ENCODE measurements at regions not wholly inside any gene's neighbourhood (a gene's known extent, or its start where the extent isn't known, plus 50 kb on each side); places are given as distances from the start of the nearest gene placed in this dataset.

- DNase-seq: no peak
- H3K4me1 Mint-ChIP-seq (ENCODE audit: low read depth): no peaks in the 10 kb centered on the region
- peaks cover 12% of the 10 kb centered on the region for H3K36me3 Mint-ChIP-seq (ENCODE audit: insufficient read depth)
Measured at GRCh38 chr13:99809496-99809895, 162.1 kb downstream of the ZIC5 start.

GRCh38 chr13:99808786-99809185 is 162.8 kb downstream of the ZIC5 start:
- Mint-ChIP-seq H3K4me3 (no peak overlapping the region), H3K27me3 (ENCODE audit: low read depth) (no peaks in the 10 kb centered on the region), H3K4me1 (ENCODE audit: low read depth) (no peaks in the 10 kb centered on the region), H3K36me3 (ENCODE audit: insufficient read depth) (peaks cover 16% of the 10 kb centered on the region), H3K9me3 (no peaks in the 10 kb centered on the region)
- DNase-seq (no peak), ATAC-seq (no peak)

More at GRCh38 chr13:99809496-99809895, 162.1 kb downstream of the ZIC5 start:
- no peak for ATAC-seq
- Mint-ChIP-seq H3K4me3 (no peak overlapping the region), H3K27me3 (ENCODE audit: low read depth) (no peaks in the 10 kb centered on the region), H3K9me3 (no peaks in the 10 kb centered on the region)

- Mint-ChIP-seq H3K4me3 (no peak overlapping the region), H3K4me1 (ENCODE audit: low read depth) (no peaks in the 10 kb centered on the region), H3K27me3 (ENCODE audit: low read depth) (no peaks in the 10 kb centered on the region), H3K36me3 (ENCODE audit: insufficient read depth) (peaks cover 20% of the 10 kb centered on the region), H3K9me3 (no peaks in the 10 kb centered on the region)
- ATAC-seq (no peak), DNase-seq (no peak)
Measured at GRCh38 chr13:99806671-99807070, 164.9 kb downstream of the ZIC5 start.

GRCh38 chr13:99805361-99805760 is 166.2 kb downstream of the ZIC5 start:
- Mint-ChIP-seq H3K36me3 (ENCODE audit: insufficient read depth) (peaks cover 20% of the 10 kb centered on the region), H3K9me3 (no peaks in the 10 kb centered on the region), H3K4me1 (ENCODE audit: low read depth) (no peaks in the 10 kb centered on the region), H3K27me3 (ENCODE audit: low read depth) (no peaks in the 10 kb centered on the region), H3K4me3 (no peak overlapping the region)
- ATAC-seq (no peak), DNase-seq (no peak)

GRCh38 chr13:99803141-99803540 is 168.4 kb downstream of the ZIC5 start:
- no peaks in the 10 kb centered on the region for H3K4me1 Mint-ChIP-seq (ENCODE audit: low read depth)
- H3K4me3 Mint-ChIP-seq: no peak overlapping the region
- DNase-seq (no peak), ATAC-seq (no peak)
- H3K36me3 Mint-ChIP-seq (ENCODE audit: insufficient read depth): peaks cover 23% of the 10 kb centered on the region
- no peaks in the 10 kb centered on the region for H3K27me3 Mint-ChIP-seq (ENCODE audit: low read depth)
- no peaks in the 10 kb centered on the region for H3K9me3 Mint-ChIP-seq

- no peak for ATAC-seq
- H3K36me3 Mint-ChIP-seq (ENCODE audit: insufficient read depth): peaks cover 23% of the 10 kb centered on the region
Measured at GRCh38 chr13:99802416-99802815, 169.2 kb downstream of the ZIC5 start.

GRCh38 chr13:99800951-99801350 is 170.6 kb downstream of the ZIC5 start:
- DNase-seq: no peak
- ATAC-seq: no peak
- H3K36me3 Mint-ChIP-seq (ENCODE audit: insufficient read depth): peaks cover 19% of the 10 kb centered on the region
- no peaks in the 10 kb centered on the region for H3K27me3 Mint-ChIP-seq (ENCODE audit: low read depth)
- no peak overlapping the region for H3K4me3 Mint-ChIP-seq
- H3K4me1 Mint-ChIP-seq (ENCODE audit: low read depth): no peaks in the 10 kb centered on the region
- no peaks in the 10 kb centered on the region for H3K9me3 Mint-ChIP-seq

More at GRCh38 chr13:99802416-99802815, 169.2 kb downstream of the ZIC5 start:
- no peak overlapping the region for H3K4me3 Mint-ChIP-seq
- H3K4me1 Mint-ChIP-seq (ENCODE audit: low read depth): no peaks in the 10 kb centered on the region
- DNase-seq: no peak
- H3K9me3 Mint-ChIP-seq: no peaks in the 10 kb centered on the region
- H3K27me3 Mint-ChIP-seq (ENCODE audit: low read depth): no peaks in the 10 kb centered on the region

- peaks cover 16% of the 10 kb centered on the region for H3K36me3 Mint-ChIP-seq (ENCODE audit: insufficient read depth)
- no peaks in the 10 kb centered on the region for H3K4me1 Mint-ChIP-seq (ENCODE audit: low read depth)
- DNase-seq (no peak), ATAC-seq (no peak)
- H3K9me3 Mint-ChIP-seq: no peaks in the 10 kb centered on the region
- H3K27me3 Mint-ChIP-seq (ENCODE audit: low read depth): no peaks in the 10 kb centered on the region
- H3K4me3 Mint-ChIP-seq: no peak overlapping the region
Measured at GRCh38 chr13:99800011-99800410, 171.6 kb downstream of the ZIC5 start.

- DNase-seq: no peak
- H3K36me3 Mint-ChIP-seq (ENCODE audit: insufficient read depth): peaks cover 7% of the 10 kb centered on the region
Measured at GRCh38 chr13:99798756-99799155, 172.8 kb downstream of the ZIC5 start.

GRCh38 chr13:99797691-99798090 is 173.9 kb downstream of the ZIC5 start:
- Mint-ChIP-seq H3K9me3 (no peaks in the 10 kb centered on the region), H3K36me3 (ENCODE audit: insufficient read depth) (peaks cover 3% of the 10 kb centered on the region), H3K4me1 (ENCODE audit: low read depth) (no peaks in the 10 kb centered on the region), H3K4me3 (no peak overlapping the region), H3K27me3 (ENCODE audit: low read depth) (no peaks in the 10 kb centered on the region)
- DNase-seq (no peak), ATAC-seq (no peak)

More at GRCh38 chr13:99798756-99799155, 172.8 kb downstream of the ZIC5 start:
- Mint-ChIP-seq H3K9me3 (no peaks in the 10 kb centered on the region), H3K4me1 (ENCODE audit: low read depth) (no peaks in the 10 kb centered on the region), H3K27me3 (ENCODE audit: low read depth) (no peaks in the 10 kb centered on the region), H3K4me3 (no peak overlapping the region)
- ATAC-seq: no peak

GRCh38 chr13:99796175-99796819 is 175.3 kb downstream of the ZIC5 start:
- Mint-ChIP-seq H3K9me3 (no peaks in the 10 kb centered on the region), H3K36me3 (ENCODE audit: insufficient read depth) (peaks cover 3% of the 10 kb centered on the region), H3K4me1 (ENCODE audit: low read depth) (no peaks in the 10 kb centered on the region), H3K4me3 (no peak overlapping the region), H3K27me3 (ENCODE audit: low read depth) (no peaks in the 10 kb centered on the region)
- DNase-seq (no peak), ATAC-seq (no peak)

- no peaks in the 10 kb centered on the region for H3K27me3 Mint-ChIP-seq (ENCODE audit: low read depth)
- no peak overlapping the region for H3K4me3 Mint-ChIP-seq
- H3K9me3 Mint-ChIP-seq: no peaks in the 10 kb centered on the region
- ATAC-seq: no peak
- DNase-seq: no peak
- H3K36me3 Mint-ChIP-seq (ENCODE audit: insufficient read depth): peaks cover 7% of the 10 kb centered on the region
- H3K4me1 Mint-ChIP-seq (ENCODE audit: low read depth): no peaks in the 10 kb centered on the region
Measured at GRCh38 chr13:99792079-99792921, 179.3 kb downstream of the ZIC5 start.

- no peak for ATAC-seq
- no peaks in the 10 kb centered on the region for H3K27me3 Mint-ChIP-seq (ENCODE audit: low read depth)
- H3K36me3 Mint-ChIP-seq (ENCODE audit: insufficient read depth): peaks cover 26% of the 10 kb centered on the region
- DNase-seq: no peak
- peaks cover 11% of the 10 kb centered on the region for H3K9me3 Mint-ChIP-seq
- no peak overlapping the region for H3K4me3 Mint-ChIP-seq
- H3K4me1 Mint-ChIP-seq (ENCODE audit: low read depth): no peaks in the 10 kb centered on the region
Measured at GRCh38 chr13:99782669-99783068, 188.9 kb downstream of the ZIC5 start.

- Mint-ChIP-seq H3K27me3 (ENCODE audit: low read depth) (no peaks in the 10 kb centered on the region), H3K9me3 (peaks cover 11% of the 10 kb centered on the region), H3K4me1 (ENCODE audit: low read depth) (no peaks in the 10 kb centered on the region), H3K4me3 (no peak overlapping the region), H3K36me3 (ENCODE audit: insufficient read depth) (peaks cover 34% of the 10 kb centered on the region)
- DNase-seq (no peak), ATAC-seq (no peak)
Measured at GRCh38 chr13:99778500-99778899, 193.1 kb downstream of the ZIC5 start.

GRCh38 chr13:99777873-99778272 is 193.7 kb downstream of the ZIC5 start:
- DNase-seq (no peak), ATAC-seq (no peak)
- Mint-ChIP-seq H3K27me3 (ENCODE audit: low read depth) (no peaks in the 10 kb centered on the region), H3K36me3 (ENCODE audit: insufficient read depth) (peaks cover 40% of the 10 kb centered on the region), H3K4me3 (no peak overlapping the region), H3K9me3 (peaks cover 10% of the 10 kb centered on the region), H3K4me1 (ENCODE audit: low read depth) (no peaks in the 10 kb centered on the region)
